ENCODE measurements at regions not wholly inside any gene's neighbourhood (a gene's known extent, or its start where the extent isn't known, plus 50 kb on each side); places are given as distances from the start of the nearest gene placed in this dataset.
"Not testable (repeated sequence)": the region's sequence is repeated elsewhere in the genome, so short reads cannot be mapped to it uniquely, and the experiment has no call there.

DNA sequence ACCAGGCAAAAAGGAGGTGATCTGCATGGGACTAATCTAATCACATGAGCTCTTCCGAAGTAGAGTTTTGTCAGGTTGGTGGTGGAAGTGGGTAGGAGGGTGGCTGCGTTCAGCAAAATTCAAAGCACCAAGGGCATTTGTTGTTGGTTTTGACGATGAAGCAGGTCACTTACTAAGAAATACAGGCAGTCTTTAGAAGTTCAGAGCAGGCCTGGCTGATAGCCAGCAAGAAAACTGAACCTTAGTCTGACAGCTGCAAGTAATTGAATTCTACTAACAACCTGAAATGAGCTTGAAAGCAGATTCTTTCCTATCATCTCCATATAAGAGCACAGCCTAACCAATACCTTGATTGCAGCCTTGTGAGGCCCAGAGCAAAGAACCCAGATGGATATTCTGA is 505.8 kb downstream of the KLHL13 start:
- H3K9me3 ChIP-seq (ENCODE audit: low read depth, low read length, poor library complexity, severe bottlenecking), result no peaks in the 10 kb centered on the region
- DNase-seq (ENCODE audit: low spot score), result no peak
- H3K36me3 ChIP-seq (ENCODE audit: insufficient read depth, low read length, poor library complexity, severe bottlenecking), result no peaks in the 10 kb centered on the region
- no TSS peak for BruUV-seq (replicated peaks)
- no peak for TF ChIP-seq EZH2 (IDR thresholded peaks at IDR 0.05; ENCODE audit: borderline replicate concordance, low read depth, low read length, poor library complexity, severe bottlenecking)
- TF ChIP-seq, protein P1, sequence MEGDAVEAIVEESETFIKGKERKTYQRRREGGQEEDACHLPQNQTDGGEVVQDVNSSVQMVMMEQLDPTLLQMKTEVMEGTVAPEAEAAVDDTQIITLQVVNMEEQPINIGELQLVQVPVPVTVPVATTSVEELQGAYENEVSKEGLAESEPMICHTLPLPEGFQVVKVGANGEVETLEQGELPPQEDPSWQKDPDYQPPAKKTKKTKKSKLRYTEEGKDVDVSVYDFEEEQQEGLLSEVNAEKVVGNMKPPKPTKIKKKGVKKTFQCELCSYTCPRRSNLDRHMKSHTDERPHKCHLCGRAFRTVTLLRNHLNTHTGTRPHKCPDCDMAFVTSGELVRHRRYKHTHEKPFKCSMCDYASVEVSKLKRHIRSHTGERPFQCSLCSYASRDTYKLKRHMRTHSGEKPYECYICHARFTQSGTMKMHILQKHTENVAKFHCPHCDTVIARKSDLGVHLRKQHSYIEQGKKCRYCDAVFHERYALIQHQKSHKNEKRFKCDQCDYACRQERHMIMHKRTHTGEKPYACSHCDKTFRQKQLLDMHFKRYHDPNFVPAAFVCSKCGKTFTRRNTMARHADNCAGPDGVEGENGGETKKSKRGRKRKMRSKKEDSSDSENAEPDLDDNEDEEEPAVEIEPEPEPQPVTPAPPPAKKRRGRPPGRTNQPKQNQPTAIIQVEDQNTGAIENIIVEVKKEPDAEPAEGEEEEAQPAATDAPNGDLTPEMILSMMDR (conservative IDR thresholded peaks at IDR 0.05; ENCODE audit: low read depth, low read length), result no peak
- no peaks in the 10 kb centered on the region for H3K4me1 ChIP-seq (ENCODE audit: insufficient read depth, low read length, poor library complexity, severe bottlenecking)
- intact Hi-C loops (cut with micrococcal nuclease; ENCODE audit: unreplicated experiment), result no loop called here
- no peak overlapping the region for H3K4me3 ChIP-seq (ENCODE audit: low read depth, low read length, poor library complexity, severe bottlenecking)
- H3K27me3 ChIP-seq (replicated peaks; ENCODE audit: insufficient read depth, low read depth, low read length, poor library complexity), result no peaks in the 10 kb centered on the region
- ChIA-PET CTCF (no interaction called here), POLR2A (ENCODE audit: low non-redundant PET) (no interaction called here)
- H3K27ac ChIP-seq (ENCODE audit: low read depth, low read length, poor library complexity, severe bottlenecking), result no peak overlapping the region

DNA sequence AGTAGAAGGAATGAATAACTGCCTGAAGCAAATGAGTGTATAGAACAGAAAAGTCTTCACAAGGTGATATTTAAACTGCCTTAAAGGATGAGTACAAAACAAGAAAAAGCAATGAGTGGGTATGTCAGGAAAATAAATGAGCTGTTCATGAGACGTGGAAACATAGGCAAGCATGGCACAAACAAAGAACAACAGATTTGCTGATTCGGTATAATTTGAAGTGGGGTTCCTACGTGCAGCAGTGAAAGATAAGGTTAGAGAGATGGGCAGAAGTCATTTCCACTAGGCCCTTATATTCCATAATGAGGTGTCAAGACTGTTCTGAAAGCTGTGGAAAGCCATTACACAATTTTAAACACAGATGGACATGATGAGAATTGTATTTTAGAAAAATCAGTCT is 506.6 kb downstream of the KLHL13 start:
- CTCF ChIA-PET, result no interaction called here
- Histone ChIP-seq H3K9me3 (ENCODE audit: low read depth, low read length, poor library complexity, severe bottlenecking) (no peaks in the 10 kb centered on the region), H3K27me3 (replicated peaks; ENCODE audit: insufficient read depth, low read depth, low read length, poor library complexity) (no peaks in the 10 kb centered on the region), H3K27ac (ENCODE audit: low read depth, low read length, poor library complexity, severe bottlenecking) (no peak overlapping the region), H3K36me3 (ENCODE audit: insufficient read depth, low read length, poor library complexity, severe bottlenecking) (no peaks in the 10 kb centered on the region), H3K4me1 (ENCODE audit: insufficient read depth, low read length, poor library complexity, severe bottlenecking) (no peaks in the 10 kb centered on the region), H3K4me3 (ENCODE audit: low read depth, low read length, poor library complexity, severe bottlenecking) (no peak overlapping the region)
- BruUV-seq (replicated peaks), result no TSS peak
- no peak for DNase-seq (ENCODE audit: low spot score)
- POLR2A ChIA-PET (ENCODE audit: low non-redundant PET), result no interaction called here
- TF ChIP-seq EZH2 (IDR thresholded peaks at IDR 0.05; ENCODE audit: borderline replicate concordance, low read depth, low read length, poor library complexity, severe bottlenecking), result no peak
- TF ChIP-seq, protein P1 (conservative IDR thresholded peaks at IDR 0.05; ENCODE audit: low read depth, low read length), result no peak
- intact Hi-C loops (cut with micrococcal nuclease; ENCODE audit: unreplicated experiment), result no loop called here

DNA sequence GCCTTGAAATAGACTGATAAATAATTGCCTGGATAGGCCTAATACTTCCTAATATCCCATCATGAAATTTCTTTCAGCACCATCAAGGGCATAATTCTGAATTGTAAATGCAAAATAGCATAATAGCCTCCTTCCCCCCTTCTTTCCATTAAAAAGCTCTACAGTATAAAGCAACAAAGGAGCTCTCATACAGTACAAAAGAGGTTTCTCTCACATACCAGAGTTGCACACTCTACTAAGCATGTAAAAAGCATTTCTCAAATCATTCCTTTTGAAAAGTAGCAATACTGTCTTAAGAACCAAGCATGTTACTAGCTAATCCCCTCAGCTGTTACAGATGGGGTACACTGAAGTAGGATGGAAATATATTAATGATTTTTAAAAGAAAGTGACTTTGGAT is 509.0 kb downstream of the KLHL13 start:
- Histone ChIP-seq H3K27me3 (replicated peaks; ENCODE audit: insufficient read depth, low read depth, low read length, poor library complexity) (no peaks in the 10 kb centered on the region), H3K36me3 (ENCODE audit: insufficient read depth, low read length, poor library complexity, severe bottlenecking) (no peaks in the 10 kb centered on the region), H3K4me1 (ENCODE audit: insufficient read depth, low read length, poor library complexity, severe bottlenecking) (no peaks in the 10 kb centered on the region), H3K4me3 (ENCODE audit: low read depth, low read length, poor library complexity, severe bottlenecking) (no peak overlapping the region), H3K9me3 (ENCODE audit: low read depth, low read length, poor library complexity, severe bottlenecking) (no peaks in the 10 kb centered on the region), H3K27ac (ENCODE audit: low read depth, low read length, poor library complexity, severe bottlenecking) (no peak overlapping the region)
- TF ChIP-seq, protein P1 (conservative IDR thresholded peaks at IDR 0.05; ENCODE audit: low read depth, low read length), result no peak
- no peak for TF ChIP-seq EZH2 (IDR thresholded peaks at IDR 0.05; ENCODE audit: borderline replicate concordance, low read depth, low read length, poor library complexity, severe bottlenecking)
- ChIA-PET CTCF (no interaction called here), POLR2A (ENCODE audit: low non-redundant PET) (no interaction called here)
- intact Hi-C loops (cut with micrococcal nuclease; ENCODE audit: unreplicated experiment), result no loop called here
- no TSS peak for BruUV-seq (replicated peaks)
- DNase-seq (ENCODE audit: low spot score), result no peak

DNA sequence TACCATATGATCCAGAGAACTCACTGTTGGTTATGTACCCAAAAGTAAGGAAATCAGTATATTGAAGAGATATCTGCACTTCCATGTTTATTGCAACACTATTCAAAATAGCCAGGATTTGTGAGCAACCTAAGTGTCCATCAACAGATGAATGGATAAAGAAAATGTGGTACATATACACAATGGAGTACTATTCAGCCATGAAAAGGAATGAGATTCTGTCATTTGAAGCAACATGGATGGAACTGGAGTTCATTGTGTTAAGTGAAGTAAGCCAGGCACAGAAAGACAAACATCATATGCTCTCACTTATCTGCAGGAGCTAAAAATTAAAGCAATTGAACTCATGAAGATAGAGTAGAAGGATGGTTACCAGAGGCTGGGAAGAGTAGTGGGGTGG is 510.5 kb downstream of the KLHL13 start:
- POLR2A ChIA-PET (ENCODE audit: low non-redundant PET); H3K27me3 ChIP-seq (replicated peaks; ENCODE audit: insufficient read depth, low read depth, low read length, poor library complexity); H3K27ac ChIP-seq (ENCODE audit: low read depth, low read length, poor library complexity, severe bottlenecking); intact Hi-C loops (cut with micrococcal nuclease; ENCODE audit: unreplicated experiment); DNase-seq (ENCODE audit: low spot score); H3K9me3 ChIP-seq (ENCODE audit: low read depth, low read length, poor library complexity, severe bottlenecking); H3K4me1 ChIP-seq (ENCODE audit: insufficient read depth, low read length, poor library complexity, severe bottlenecking); H3K36me3 ChIP-seq (ENCODE audit: insufficient read depth, low read length, poor library complexity, severe bottlenecking); H3K4me3 ChIP-seq (ENCODE audit: low read depth, low read length, poor library complexity, severe bottlenecking); CTCF ChIA-PET; BruUV-seq (replicated peaks): not testable (repeated sequence)

Data from A673 (cell line).